Epithelial cell of prostate (primary cell): ENCODE measurements at regions not wholly inside any gene's neighbourhood (a gene's known extent, or its start where the extent isn't known, plus 50 kb on each side); places are given as distances from the start of the nearest gene placed in this dataset.

Experiments
- DNase-seq: peaks from one replicate; pipeline ENCODE4 v3.0.0-alpha.2; 2011; ENCODE audit warnings: low read depth, low spot score
- H3K27ac ChIP-seq: fragments of 450-650 bp; 2 replicates; pipeline ENCODE4 v1.5.1; 2017; ENCODE audit warnings: mild to moderate bottlenecking

- DNase-seq = peak; percentile 44
- H3K27ac ChIP-seq = peak overlapping the region; percentile 90
These were observed 60.1 kb upstream of the MED9 start for GRCh38 chr17:17416400-17417360.

- peak overlapping the region; percentile 31 for H3K27ac ChIP-seq
- DNase-seq = no peak
These were observed 59.0 kb upstream of the MED9 start for GRCh38 chr17:17417718-17418181.

DNA sequence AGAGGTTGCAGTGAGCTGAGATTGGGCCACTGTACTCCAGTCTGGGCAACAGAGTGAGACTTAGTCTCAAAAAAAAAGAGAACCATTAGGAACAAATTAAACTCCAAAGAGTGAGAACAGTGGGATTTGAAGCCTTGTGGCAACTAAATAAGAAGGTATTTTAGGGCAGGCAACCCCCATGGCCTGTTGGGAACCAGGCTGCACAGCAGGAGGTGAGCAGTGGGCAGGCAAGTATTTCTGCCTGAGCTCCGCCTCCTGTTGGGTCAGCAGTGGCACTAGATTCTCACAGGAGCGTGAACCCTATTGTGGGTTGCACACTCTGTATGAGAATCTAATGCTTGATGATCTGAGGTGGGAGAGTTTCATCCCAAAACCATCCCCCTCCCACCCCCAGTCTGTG lies 57.6 kb upstream of the MED9 start:
- DNase-seq = no peak
- H3K27ac ChIP-seq = peak overlapping the region; percentile 31

- no peak overlapping the region for H3K27ac ChIP-seq
These were observed 57.2 kb upstream of the MED9 start for GRCh38 chr17:17419631-17420030.

GRCh38 chr17:17420082-17420481 lies 56.7 kb upstream of the MED9 start:
- no peak for DNase-seq
- no peak overlapping the region for H3K27ac ChIP-seq

More at GRCh38 chr17:17419631-17420030, 57.2 kb upstream of the MED9 start:
- no peak for DNase-seq

- DNase-seq = no peak
- no peak overlapping the region for H3K27ac ChIP-seq
These were observed 56.1 kb upstream of the MED9 start for GRCh38 chr17:17420561-17421269.

DNA sequence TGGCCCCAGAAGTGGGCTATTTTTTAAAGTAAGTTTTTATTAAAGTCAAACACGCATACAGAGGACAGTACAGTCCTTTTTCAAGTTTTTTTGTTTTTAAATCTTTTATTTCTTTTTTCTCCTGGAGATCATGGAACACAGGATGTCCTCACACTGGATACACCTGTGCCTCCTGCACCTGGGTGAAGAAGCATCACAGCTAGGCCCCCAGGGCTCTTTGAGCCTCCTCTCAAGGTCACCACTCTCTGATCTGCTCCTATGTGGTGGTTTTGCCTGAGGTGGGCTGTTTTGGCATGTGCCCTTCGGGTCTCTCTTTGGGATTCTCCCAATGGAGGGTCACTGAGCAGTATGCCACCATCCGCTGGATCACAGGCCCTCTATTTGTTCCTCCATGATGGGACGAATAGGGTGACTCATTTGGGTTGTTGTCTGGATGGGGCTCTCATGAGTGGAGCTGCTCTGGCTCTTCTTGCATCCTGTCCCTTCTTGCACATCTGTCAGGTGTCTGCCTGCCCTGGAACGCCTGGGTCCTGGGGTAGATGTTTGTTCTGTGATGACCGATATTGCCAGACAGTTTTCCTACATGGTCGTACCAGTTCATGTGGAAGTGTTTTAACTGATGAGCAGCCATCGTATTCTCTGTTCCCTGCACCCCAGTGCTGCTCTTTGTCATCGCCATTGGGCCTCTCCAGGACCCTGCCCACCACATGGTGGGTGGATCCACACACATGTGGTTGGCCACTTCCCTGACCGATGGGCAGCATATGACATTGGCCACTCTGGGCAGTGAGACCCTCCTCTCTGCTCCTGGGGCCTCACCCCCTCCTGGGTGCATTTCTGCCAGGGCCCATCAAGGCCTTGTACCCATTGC lies 55.2 kb upstream of the MED9 start:
- H3K27ac ChIP-seq = no peak overlapping the region
- no peak for DNase-seq

GRCh38 chr17:17422217-17422610 lies 54.6 kb upstream of the MED9 start:
- DNase-seq = no peak
- H3K27ac ChIP-seq = no peak overlapping the region

DNA sequence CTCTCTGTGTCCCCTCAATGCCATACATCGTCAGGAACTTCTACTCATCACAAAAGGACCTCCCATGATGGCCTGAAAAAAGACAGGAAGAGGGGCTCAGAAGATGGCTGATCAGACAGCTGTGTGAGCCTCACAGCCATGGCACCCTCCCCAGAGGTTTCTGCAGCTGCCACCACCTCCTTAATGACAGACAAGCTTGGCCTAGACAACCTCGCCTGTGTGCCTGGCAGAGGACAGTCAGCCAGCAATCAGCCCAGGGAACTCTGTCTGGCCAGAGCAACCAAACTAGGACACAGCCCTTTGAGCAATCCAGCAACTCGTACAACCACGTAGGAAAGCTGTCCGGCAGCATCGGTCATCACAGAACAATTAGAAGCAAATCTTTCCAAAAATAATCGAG lies 54.2 kb upstream of the MED9 start:
- DNase-seq = no peak
- H3K27ac ChIP-seq = no peak overlapping the region

- H3K27ac ChIP-seq = no peak overlapping the region
- DNase-seq = no peak
These were observed 53.1 kb upstream of the MED9 start for GRCh38 chr17:17423656-17424055.

DNA sequence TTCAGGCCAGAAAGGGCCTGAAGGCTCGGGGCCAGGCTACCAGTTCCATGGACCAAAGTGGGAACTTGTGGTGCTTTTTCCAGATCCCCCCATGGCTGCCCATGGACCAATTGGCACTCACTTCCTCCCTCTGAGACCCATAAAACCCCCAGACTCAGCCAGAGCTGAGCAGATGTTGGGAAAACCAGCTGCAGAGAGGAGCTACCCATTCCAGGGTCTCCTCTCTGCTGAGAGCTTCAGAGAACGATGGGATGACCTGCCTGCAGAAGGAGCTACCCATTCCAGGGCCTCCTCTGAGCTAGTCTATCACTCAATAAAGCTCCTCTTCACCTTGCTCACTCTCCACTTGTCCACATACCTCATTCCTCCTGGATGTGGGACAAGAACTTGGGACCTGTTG lies 52.2 kb upstream of the MED9 start:
- DNase-seq = no peak
- no peak overlapping the region for H3K27ac ChIP-seq

DNA sequence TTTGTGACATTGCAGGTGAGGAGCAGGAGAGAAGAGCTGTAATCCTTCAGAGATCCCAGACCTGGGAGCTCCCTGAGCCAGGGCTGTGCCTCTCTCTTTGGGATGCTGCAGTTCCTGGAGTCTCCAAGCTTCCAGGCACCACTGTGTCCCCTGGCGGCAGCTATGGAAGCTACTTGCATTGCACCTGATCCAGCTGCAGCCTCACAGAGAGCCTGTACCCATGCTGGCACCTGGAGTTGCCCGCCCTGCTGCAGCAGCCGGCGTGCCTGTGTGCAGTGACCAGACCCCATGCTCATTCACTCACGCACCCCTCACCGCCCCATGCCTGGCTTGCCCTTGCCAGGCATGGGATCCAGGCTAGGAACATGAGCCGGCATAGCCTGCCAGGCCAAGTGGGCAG lies 51.8 kb upstream of the MED9 start:
- no peak overlapping the region for H3K27ac ChIP-seq

DNA sequence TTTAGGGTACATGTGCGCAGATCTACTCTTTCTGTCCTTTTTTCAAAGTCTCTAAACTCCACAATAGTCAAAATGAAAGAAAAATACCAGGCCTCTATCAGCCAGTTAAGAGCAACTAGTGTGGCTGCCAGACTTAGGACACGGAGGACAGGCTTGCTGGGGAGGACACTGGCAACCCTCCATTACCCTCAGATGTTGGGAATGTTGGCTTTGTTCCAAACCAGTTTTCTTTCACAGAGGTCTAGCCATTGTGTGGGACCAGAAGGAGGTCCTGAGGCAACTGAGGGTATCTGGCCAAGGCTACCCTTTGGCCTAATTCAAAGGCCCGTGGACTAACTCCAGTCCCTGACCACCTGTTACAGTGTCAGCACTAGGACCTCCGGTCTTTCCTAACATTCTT lies 51.2 kb upstream of the MED9 start:
- DNase-seq = no peak

More for the DNA sequence above, 51.8 kb upstream of the MED9 start:
- DNase-seq = no peak

DNA sequence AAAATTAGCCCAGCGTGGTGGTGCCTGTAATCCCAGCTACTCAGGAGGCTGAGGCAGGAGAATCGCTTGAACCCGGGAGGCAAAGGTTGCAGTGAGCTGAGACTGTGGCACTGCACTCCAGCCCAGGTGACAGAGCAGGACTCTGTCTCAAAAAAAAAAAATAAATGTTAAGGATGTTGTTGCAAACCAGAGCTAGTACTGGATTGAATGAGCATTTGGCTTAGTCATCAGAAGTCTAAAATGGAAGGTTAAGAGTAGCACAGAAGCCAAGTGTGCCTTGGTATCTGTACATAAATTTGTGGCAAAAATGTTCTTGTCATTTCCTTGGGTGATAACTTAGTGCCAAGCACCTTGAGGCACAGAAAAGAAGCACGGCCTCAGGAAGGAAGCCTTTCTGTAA lies 50.6 kb upstream of the MED9 start:
- no peak overlapping the region for H3K27ac ChIP-seq
- no peak for DNase-seq

More for the DNA sequence above, 51.2 kb upstream of the MED9 start:
- H3K27ac ChIP-seq = no peak overlapping the region
